MM.1S (cell line): ENCODE measurements at regions not wholly inside any gene's neighbourhood (a gene's known extent, or its start where the extent isn't known, plus 50 kb on each side); places are given as distances from the start of the nearest gene placed in this dataset.

ENCODE experiments used
- DNase-seq: peaks from one replicate; pipeline ENCODE4 v3.0.0-alpha.2; 2015
- H2AFZ ChIP-seq: fragments of 300-600 bp; sonication (generic); 2 replicates; pipeline ENCODE4 v1.6.0; 2016; ENCODE audit warnings: antibody characterized with exemption, low read length
- H3F3A ChIP-seq: fragments of 300-600 bp; sonication (generic); 2 replicates; pipeline ENCODE4 v1.6.1; 2016; ENCODE audit warnings: mild to moderate bottlenecking, antibody characterized with exemption, low read length, moderate library complexity, mixed read lengths; ENCODE audit not compliant: insufficient read depth
- H3K27ac ChIP-seq: fragments of 300-600 bp; sonication (generic); 2 replicates; pipeline ENCODE4 v1.5.1; 2016; ENCODE audit warnings: mild to moderate bottlenecking, low read length
- H3K27me3 ChIP-seq: fragments of 300-600 bp; sonication (generic); replicated peaks from 2 replicates; pipeline ENCODE4 v1.6.0; 2016; ENCODE audit warnings: low read length; ENCODE audit not compliant: insufficient read depth
- H3K36me3 ChIP-seq: fragments of 300-600 bp; sonication (generic); replicated peaks from 2 replicates; pipeline ENCODE4 v1.6.1; 2016; ENCODE audit warnings: mild to moderate bottlenecking, low read length, mixed read lengths; ENCODE audit not compliant: insufficient read depth
- H3K4me1 ChIP-seq: fragments of 300-600 bp; sonication (generic); 2 replicates; pipeline ENCODE4 v1.6.1; 2016; ENCODE audit warnings: low read length, mixed read lengths
- H3K4me2 ChIP-seq: fragments of 300-600 bp; sonication (generic); 2 replicates; pipeline ENCODE4 v1.6.0; 2016; ENCODE audit warnings: low read depth, low read length
- H3K4me3 ChIP-seq: fragments of 300-600 bp; sonication (generic); 2 replicates; pipeline ENCODE4 v1.5.1; 2016; ENCODE audit warnings: low read length, mixed read lengths
- H3K79me2 ChIP-seq: fragments of 300-600 bp; sonication (generic); 2 replicates; pipeline ENCODE4 v1.6.1; 2016; ENCODE audit warnings: mixed run types, low read length, mixed read lengths
- H3K9ac ChIP-seq: fragments of 300-600 bp; sonication (generic); 2 replicates; pipeline ENCODE4 v1.6.1; 2016; ENCODE audit warnings: low read length, mixed read lengths
- H3K9me2 ChIP-seq: fragments of 300-600 bp; sonication (generic); replicated peaks from 2 replicates; pipeline ENCODE4 v1.6.1; 2016; ENCODE audit warnings: mild to moderate bottlenecking, low read length, mixed read lengths; ENCODE audit not compliant: insufficient read depth
- H3K9me3 ChIP-seq: fragments of 300-600 bp; sonication (generic); replicated peaks from 2 replicates; pipeline ENCODE4 v1.6.1; 2016; ENCODE audit warnings: mild to moderate bottlenecking, low read length, mixed read lengths; ENCODE audit not compliant: insufficient read depth
- H4K20me1 ChIP-seq: fragments of 300-600 bp; sonication (generic); 2 replicates; pipeline ENCODE4 v1.6.1; 2016; ENCODE audit warnings: mild to moderate bottlenecking, low read length, moderate library complexity, mixed read lengths; ENCODE audit not compliant: insufficient read depth
- EZH2 ChIP-seq: fragments of 300-600 bp; sonication (generic); optimal IDR thresholded peaks from 2 replicates; pipeline ENCODE3; 2017; ENCODE audit warnings: low read depth, mild to moderate bottlenecking, antibody characterized with exemption, low read length, mixed read lengths
- EZH2phosphoT487 ChIP-seq: fragments of 300-600 bp; sonication (generic); IDR thresholded peaks from 2 replicates; pipeline ENCODE4 v1.6.1; 2018; ENCODE audit warnings: antibody characterized with exemption, low read length
- TF ChIP-seq, protein P1 (sequence below): fragments of 300-600 bp; sonication (generic); IDR thresholded peaks from 2 replicates; pipeline ENCODE4 v1.5.1; 2016; ENCODE audit warnings: antibody characterized with exemption, low read length, mixed read lengths

DNA sequence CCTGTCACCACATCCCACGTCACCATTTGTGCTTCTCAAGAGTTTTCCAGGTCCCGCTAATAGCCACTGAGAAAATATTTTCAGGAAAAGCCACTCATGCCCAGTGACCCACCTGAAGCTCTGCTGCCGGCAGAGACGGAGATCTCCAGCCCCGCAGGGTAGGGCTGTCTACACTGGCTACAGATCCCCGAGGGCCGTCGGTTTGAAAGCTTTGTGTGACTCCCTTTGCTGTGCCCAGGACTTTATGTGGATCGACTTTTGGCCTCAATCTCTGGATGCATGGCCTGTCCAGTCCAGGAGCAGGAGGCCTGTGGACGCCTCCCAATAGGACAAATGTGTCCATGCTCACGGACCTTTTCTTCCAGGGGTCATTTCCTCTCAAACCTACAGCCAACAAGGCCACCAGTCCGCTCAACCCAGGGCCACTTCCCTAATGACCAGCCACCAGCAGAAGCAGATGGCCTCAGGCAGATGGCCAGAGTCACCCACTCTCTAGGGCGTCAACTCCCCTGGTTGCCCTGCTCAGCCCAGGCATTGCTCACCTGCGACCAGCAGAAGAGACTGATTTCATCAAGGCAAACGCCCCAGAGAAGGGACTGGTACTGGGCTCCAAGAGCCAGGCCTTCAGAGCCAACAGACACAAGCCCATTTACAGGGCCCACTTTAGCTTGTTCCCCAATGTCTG is 76.4 kb downstream of the OAT start:
- H3K9me3 ChIP-seq, result no peaks in the 10 kb centered on the region
- no peak overlapping the region for H3K4me2 ChIP-seq
- H4K20me1 ChIP-seq, result no peaks in the 10 kb centered on the region
- no peak overlapping the region for H3K4me3 ChIP-seq
- no peak overlapping the region for H3K9ac ChIP-seq
- H3K9me2 ChIP-seq, result no peaks in the 10 kb centered on the region
- H3K27me3 ChIP-seq, result no peaks in the 10 kb centered on the region
- TF ChIP-seq EZH2 (no peak), EZH2phosphoT487 (no peak)
- TF ChIP-seq, protein P1, sequence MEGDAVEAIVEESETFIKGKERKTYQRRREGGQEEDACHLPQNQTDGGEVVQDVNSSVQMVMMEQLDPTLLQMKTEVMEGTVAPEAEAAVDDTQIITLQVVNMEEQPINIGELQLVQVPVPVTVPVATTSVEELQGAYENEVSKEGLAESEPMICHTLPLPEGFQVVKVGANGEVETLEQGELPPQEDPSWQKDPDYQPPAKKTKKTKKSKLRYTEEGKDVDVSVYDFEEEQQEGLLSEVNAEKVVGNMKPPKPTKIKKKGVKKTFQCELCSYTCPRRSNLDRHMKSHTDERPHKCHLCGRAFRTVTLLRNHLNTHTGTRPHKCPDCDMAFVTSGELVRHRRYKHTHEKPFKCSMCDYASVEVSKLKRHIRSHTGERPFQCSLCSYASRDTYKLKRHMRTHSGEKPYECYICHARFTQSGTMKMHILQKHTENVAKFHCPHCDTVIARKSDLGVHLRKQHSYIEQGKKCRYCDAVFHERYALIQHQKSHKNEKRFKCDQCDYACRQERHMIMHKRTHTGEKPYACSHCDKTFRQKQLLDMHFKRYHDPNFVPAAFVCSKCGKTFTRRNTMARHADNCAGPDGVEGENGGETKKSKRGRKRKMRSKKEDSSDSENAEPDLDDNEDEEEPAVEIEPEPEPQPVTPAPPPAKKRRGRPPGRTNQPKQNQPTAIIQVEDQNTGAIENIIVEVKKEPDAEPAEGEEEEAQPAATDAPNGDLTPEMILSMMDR, result no peak
- no peaks in the 10 kb centered on the region for H3K36me3 ChIP-seq
- no peak for DNase-seq
- no peaks in the 10 kb centered on the region for H3K4me1 ChIP-seq
- H2AFZ ChIP-seq, result no peak overlapping the region
- H3F3A ChIP-seq, result no peaks in the 10 kb centered on the region
- H3K79me2 ChIP-seq, result no peaks in the 10 kb centered on the region
- H3K27ac ChIP-seq, result no peak overlapping the region

DNA sequence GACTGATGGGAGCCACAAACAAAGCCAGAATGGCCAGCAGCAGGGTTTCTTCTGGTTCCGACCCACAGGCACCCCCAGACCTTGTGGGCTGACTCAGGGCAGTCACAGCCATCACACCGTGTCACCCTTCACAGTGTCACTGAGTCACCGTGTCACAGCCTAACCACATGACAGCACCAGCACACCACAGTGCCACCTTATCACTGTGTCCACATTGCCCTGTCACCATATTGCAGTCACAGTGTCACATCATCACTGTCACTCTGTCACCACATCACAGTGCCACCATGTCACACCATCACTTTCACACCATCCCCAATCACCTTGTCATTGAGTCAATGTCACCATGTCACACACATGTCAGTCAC is 77.0 kb downstream of the OAT start:
- H3K27ac ChIP-seq, result no peak overlapping the region
- no peak overlapping the region for H2AFZ ChIP-seq
- no peak for TF ChIP-seq EZH2phosphoT487
- TF ChIP-seq, protein P1, result no peak
- no peak for TF ChIP-seq EZH2
- no peaks in the 10 kb centered on the region for H3K79me2 ChIP-seq
- H3K4me2 ChIP-seq, result no peak overlapping the region
- H4K20me1 ChIP-seq, result no peaks in the 10 kb centered on the region
- H3K9me3 ChIP-seq, result no peaks in the 10 kb centered on the region
- H3K9ac ChIP-seq, result no peak overlapping the region
- no peak for DNase-seq
- no peaks in the 10 kb centered on the region for H3K27me3 ChIP-seq
- H3K4me1 ChIP-seq, result no peaks in the 10 kb centered on the region
- no peaks in the 10 kb centered on the region for H3K36me3 ChIP-seq
- no peaks in the 10 kb centered on the region for H3K9me2 ChIP-seq
- no peaks in the 10 kb centered on the region for H3F3A ChIP-seq
- no peak overlapping the region for H3K4me3 ChIP-seq

DNA sequence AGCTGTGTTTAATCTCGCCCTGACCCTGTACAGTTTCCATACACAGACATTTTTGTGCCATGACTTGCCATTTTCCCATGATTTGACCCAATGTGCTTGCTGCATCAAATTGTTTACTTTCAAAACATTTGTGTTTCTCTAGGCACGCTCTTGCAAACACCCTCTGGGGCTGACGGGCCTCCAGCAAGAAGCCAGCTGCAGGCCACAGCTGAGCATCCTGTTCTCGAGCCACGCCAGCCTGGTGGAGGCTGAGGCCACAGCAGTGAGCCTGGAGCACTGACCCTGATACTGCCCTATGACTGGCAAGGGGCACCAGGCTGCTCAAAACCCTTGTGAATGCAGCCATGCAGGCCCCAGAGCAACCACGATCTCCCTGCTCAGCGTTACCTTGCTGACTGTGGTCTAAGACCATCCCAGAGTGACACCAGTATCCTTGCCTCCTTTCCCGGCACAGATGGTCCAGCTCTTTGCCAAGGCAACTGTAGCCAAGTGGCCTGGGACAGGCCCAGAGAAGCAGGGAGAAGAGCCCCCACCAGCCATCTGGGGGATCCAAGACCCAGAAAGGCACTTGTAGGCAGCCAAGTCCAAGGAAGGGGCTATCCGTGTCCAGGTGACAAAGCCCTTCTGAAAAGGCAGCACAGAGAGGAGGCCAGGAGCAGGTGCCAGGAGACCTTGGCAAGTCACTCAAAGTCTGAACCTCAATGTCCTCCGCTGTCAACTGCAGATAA is 78.5 kb downstream of the OAT start:
- Histone ChIP-seq H3K4me1 (no peaks in the 10 kb centered on the region), H2AFZ (no peak overlapping the region), H3K9me3 (no peaks in the 10 kb centered on the region), H4K20me1 (no peaks in the 10 kb centered on the region), H3K4me3 (no peak overlapping the region), H3K27me3 (no peaks in the 10 kb centered on the region), H3K79me2 (no peaks in the 10 kb centered on the region), H3K4me2 (no peak overlapping the region), H3F3A (no peaks in the 10 kb centered on the region), H3K36me3 (no peaks in the 10 kb centered on the region), H3K9me2 (no peaks in the 10 kb centered on the region), H3K9ac (no peak overlapping the region), H3K27ac (no peak overlapping the region)
- TF ChIP-seq EZH2phosphoT487, result no peak
- TF ChIP-seq, protein P1, result no peak
- TF ChIP-seq EZH2, result no peak
- no peak for DNase-seq
